NCI-H748 treated with DMSO at 0.1 percent for 48 hours (cell line): ENCODE measurements at regions not wholly inside any gene's neighbourhood (a gene's known extent, or its start where the extent isn't known, plus 50 kb on each side); places are given as distances from the start of the nearest gene placed in this dataset.

Source experiments
- DNase-seq: peaks from one replicate; lab custom pipeline; 2025; lab: John Stamatoyannopoulos, UW

GRCh38 chr9:89655990-89656657, 51.3 kb downstream of the GADD45G start:
- no peak for DNase-seq

- DNase-seq = no peak
These were observed 52.5 kb downstream of the GADD45G start for GRCh38 chr9:89657295-89657694.

- DNase-seq = no peak
These were observed 53.0 kb downstream of the GADD45G start for GRCh38 chr9:89657765-89658164.

- no peak for DNase-seq
These were observed 53.6 kb downstream of the GADD45G start for GRCh38 chr9:89658401-89658800.

GRCh38 chr9:89658931-89659330, 54.1 kb downstream of the GADD45G start:
- DNase-seq = no peak

GRCh38 chr9:89659473-89659872, 54.7 kb downstream of the GADD45G start:
- no peak for DNase-seq

- no peak for DNase-seq
These were observed 55.3 kb downstream of the GADD45G start for GRCh38 chr9:89659891-89660685.

- DNase-seq = no peak
These were observed 56.7 kb downstream of the GADD45G start for GRCh38 chr9:89661391-89661949.

GRCh38 chr9:89661956-89662717, 57.3 kb downstream of the GADD45G start:
- DNase-seq = peak; percentile 97

GRCh38 chr9:89662718-89663613, 58.2 kb downstream of the GADD45G start:
- no peak for DNase-seq

GRCh38 chr9:89663614-89663970, 58.8 kb downstream of the GADD45G start:
- DNase-seq = no peak

- DNase-seq = no peak
These were observed 59.2 kb downstream of the GADD45G start for GRCh38 chr9:89664010-89664409.

- peak; percentile 78 for DNase-seq
These were observed 60.1 kb downstream of the GADD45G start for GRCh38 chr9:89664896-89665329.

- DNase-seq = no peak
These were observed 61.6 kb downstream of the GADD45G start for GRCh38 chr9:89666364-89666763.

- DNase-seq = no peak
These were observed 62.1 kb downstream of the GADD45G start for GRCh38 chr9:89666950-89667349.

GRCh38 chr9:89667726-89668125, 62.9 kb downstream of the GADD45G start:
- DNase-seq = peak; percentile 59

- no peak for DNase-seq
These were observed 63.5 kb downstream of the GADD45G start for GRCh38 chr9:89668216-89668865.

GRCh38 chr9:89668866-89669246, 64.0 kb downstream of the GADD45G start:
- DNase-seq = no peak

- DNase-seq = no peak
These were observed 64.6 kb downstream of the GADD45G start for GRCh38 chr9:89669361-89669842.

GRCh38 chr9:89670114-89670513, 65.3 kb downstream of the GADD45G start:
- no peak for DNase-seq
